BLaER1 (cell line): ENCODE measurements at regions not wholly inside any gene's neighbourhood (a gene's known extent, or its start where the extent isn't known, plus 50 kb on each side); places are given as distances from the start of the nearest gene placed in this dataset.
"Not testable (repeated sequence)": the region's sequence is repeated elsewhere in the genome, so short reads cannot be mapped to it uniquely, and the experiment has no call there.

Experiments
- H3K27ac ChIP-seq: shearing (Covaris generic); formaldehyde crosslinking; 2 replicates; pipeline ENCODE4 v1.8.1; 2022
- H3K27me3 ChIP-seq: shearing (Covaris generic); formaldehyde crosslinking; 2 replicates; pipeline ENCODE4 v1.8.1; 2022
- H3K36me3 ChIP-seq: shearing (Covaris generic); formaldehyde crosslinking; 2 replicates; pipeline ENCODE4 v1.8.1; 2022
- H3K4me1 ChIP-seq: shearing (Covaris generic); formaldehyde crosslinking; 2 replicates; pipeline ENCODE4 v1.8.1; 2022
- H3K4me2 ChIP-seq: shearing (Covaris generic); formaldehyde crosslinking; 2 replicates; pipeline ENCODE4 v1.8.1; 2022
- H3K4me3 ChIP-seq: shearing (Covaris generic); formaldehyde crosslinking; 2 replicates; pipeline ENCODE4 v1.8.1; 2022
- H3K9ac ChIP-seq: shearing (Covaris generic); formaldehyde crosslinking; 2 replicates; pipeline ENCODE4 v1.8.1; 2022
- H3K9me3 ChIP-seq: shearing (Covaris generic); formaldehyde crosslinking; 2 replicates; pipeline ENCODE4 v1.8.1; 2022
- H4K20me1 ChIP-seq: shearing (Covaris generic); formaldehyde crosslinking; 2 replicates; pipeline ENCODE4 v1.8.1; 2022
- Cebpa-rat ChIP-seq: shearing (Covaris generic); IDR thresholded peaks from 2 replicates; pipeline ENCODE4 v1.8.1; 2022

DNA sequence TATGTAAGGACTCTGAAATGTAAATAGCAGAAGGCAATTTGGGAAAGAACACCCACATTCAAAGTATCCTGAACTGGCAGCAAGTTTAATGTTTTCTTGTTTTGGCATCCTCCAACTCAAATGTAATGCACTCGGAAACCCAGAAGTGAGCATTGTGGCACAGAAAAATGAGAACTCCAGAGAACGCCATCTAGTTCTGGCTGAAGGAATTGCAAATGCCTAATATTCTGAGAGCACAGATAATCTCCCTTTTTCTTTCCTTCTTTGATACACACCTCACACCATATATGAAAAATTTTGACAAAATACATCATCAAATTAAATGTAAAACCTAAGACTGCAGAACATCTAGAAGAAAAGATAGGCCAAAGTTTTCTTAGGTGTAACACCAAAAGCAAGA, 52.1 kb downstream of the PWWP3B start:
- TF ChIP-seq Cebpa-rat = no peak
- H3K9me3 ChIP-seq = no peaks in the 10 kb centered on the region

DNA sequence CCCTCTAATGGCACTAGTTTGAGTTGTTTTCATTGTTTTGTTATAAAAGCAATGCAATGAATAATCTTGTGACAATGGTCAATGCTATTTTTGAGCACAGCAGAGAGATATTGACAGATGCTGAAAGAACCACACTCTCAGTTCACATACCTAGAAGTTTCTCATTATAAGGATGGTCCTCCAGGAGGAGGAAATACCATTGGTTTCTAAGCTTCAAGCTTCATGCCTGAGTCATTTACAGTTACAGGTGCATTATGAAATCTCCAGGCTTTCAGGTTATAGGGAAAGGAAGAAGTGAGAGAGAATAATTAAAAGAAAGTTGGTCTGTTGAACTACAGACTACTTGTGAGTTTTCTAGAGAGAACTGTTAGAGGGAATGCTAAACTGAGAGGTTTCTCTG, 75.3 kb downstream of the PWWP3B start:
- Histone ChIP-seq H3K4me3 (no peak overlapping the region), H3K9me3 (no peaks in the 10 kb centered on the region), H3K9ac (no peak overlapping the region), H4K20me1 (no peaks in the 10 kb centered on the region), H3K27me3 (peaks cover 49% of the 10 kb centered on the region), H3K27ac (no peak overlapping the region), H3K36me3 (no peaks in the 10 kb centered on the region), H3K4me2 (no peak overlapping the region), H3K4me1 (no peaks in the 10 kb centered on the region)
- TF ChIP-seq Cebpa-rat = no peak

More for the DNA sequence above, 52.1 kb downstream of the PWWP3B start:
- Histone ChIP-seq H3K36me3 (no peaks in the 10 kb centered on the region), H3K9ac (no peak overlapping the region), H3K27ac (no peak overlapping the region), H4K20me1 (no peaks in the 10 kb centered on the region), H3K4me3 (no peak overlapping the region), H3K4me2 (no peak overlapping the region), H3K4me1 (no peaks in the 10 kb centered on the region), H3K27me3 (peaks cover 42% of the 10 kb centered on the region)

DNA sequence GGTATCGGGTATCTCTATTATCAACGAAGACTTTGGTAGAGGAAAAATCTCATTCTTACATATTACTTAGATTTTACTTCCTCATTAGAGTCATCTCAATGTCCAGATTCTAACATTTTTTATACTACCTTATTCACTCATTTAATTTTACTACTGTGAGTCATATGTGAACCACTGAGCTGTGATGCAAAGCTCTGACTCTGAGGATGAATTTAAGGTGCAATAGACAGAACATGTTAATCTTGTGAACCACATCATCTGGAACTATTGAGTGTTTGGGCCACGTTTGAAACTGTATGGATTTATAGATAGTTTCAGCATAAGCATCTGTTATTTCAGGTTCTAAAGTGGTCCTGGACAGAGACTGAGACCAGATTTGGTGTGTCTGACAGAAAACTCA, 78.4 kb downstream of the PWWP3B start:
- H3K9ac ChIP-seq = no peak overlapping the region
- H3K4me2 ChIP-seq = no peak overlapping the region
- no peaks in the 10 kb centered on the region for H4K20me1 ChIP-seq
- H3K9me3 ChIP-seq = no peaks in the 10 kb centered on the region
- H3K4me3 ChIP-seq = no peak overlapping the region
- no peaks in the 10 kb centered on the region for H3K36me3 ChIP-seq
- H3K4me1 ChIP-seq = no peaks in the 10 kb centered on the region
- TF ChIP-seq Cebpa-rat = no peak
- H3K27ac ChIP-seq = no peak overlapping the region
- H3K27me3 ChIP-seq = peaks cover 44% of the 10 kb centered on the region

DNA sequence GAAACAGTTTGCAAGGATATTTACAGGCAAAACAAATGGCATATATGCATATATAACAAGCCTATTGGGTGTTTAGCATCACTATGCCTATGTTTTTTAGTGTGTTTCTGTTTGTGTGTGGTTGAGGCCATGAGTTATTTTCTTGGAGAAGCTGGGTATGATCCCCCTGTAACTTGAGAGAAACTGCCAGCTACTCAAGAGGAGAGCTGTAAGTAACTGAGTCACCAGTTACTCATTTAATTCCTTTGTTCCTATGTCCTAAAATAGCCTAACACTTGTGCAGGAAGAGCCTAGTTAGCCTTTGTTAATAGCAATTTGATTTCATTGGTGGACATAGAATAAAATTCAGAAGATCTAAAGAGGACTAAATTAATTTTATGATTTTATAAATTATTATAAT, 79.1 kb downstream of the PWWP3B start:
- H3K9me3 ChIP-seq = no peaks in the 10 kb centered on the region
- no peak overlapping the region for H3K27ac ChIP-seq
- no peak overlapping the region for H3K4me2 ChIP-seq
- H3K36me3 ChIP-seq = no peaks in the 10 kb centered on the region
- H3K4me1 ChIP-seq = no peaks in the 10 kb centered on the region
- peaks cover 46% of the 10 kb centered on the region for H3K27me3 ChIP-seq
- no peak overlapping the region for H3K4me3 ChIP-seq
- H3K9ac ChIP-seq = no peak overlapping the region
- H4K20me1 ChIP-seq = no peaks in the 10 kb centered on the region
- TF ChIP-seq Cebpa-rat = no peak

DNA sequence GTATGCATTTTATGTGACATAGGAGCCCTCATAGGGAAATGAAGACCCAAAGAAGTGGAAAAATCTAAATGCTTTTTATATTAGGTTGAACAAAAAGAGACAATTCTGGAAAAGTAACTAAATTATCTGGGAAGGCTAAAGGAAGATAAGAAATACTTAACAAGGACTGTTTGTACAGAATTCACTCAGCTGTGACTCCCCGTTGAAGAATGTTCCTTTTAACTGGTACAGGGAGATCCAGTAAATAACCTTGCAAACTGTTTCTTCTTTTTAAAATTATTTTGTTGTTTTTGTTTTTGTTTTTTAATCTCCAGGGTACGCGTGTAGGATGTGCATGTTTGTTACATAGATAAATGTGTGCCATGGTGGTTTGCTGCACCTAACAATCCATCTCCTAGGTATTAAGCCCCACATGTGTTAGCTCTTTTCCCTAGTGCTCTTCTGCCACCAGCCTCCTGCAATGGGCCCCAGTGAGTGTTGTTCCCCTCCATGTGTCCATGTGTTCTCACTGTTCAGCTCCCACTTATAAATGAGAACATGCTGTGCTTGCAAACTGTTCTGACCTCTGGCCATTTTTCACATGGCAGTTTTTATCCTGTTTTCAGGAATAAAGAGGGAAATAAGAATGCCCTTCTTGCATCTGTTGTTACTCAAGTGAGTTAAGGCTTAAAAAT, 81.7 kb downstream of the PWWP3B start:
- Histone ChIP-seq H3K9ac (no peak overlapping the region), H4K20me1 (no peaks in the 10 kb centered on the region), H3K36me3 (no peaks in the 10 kb centered on the region), H3K27ac (no peak overlapping the region), H3K4me2 (no peak overlapping the region), H3K4me3 (no peak overlapping the region), H3K4me1 (no peaks in the 10 kb centered on the region), H3K9me3 (no peaks in the 10 kb centered on the region; the same call in 1 of the 2 replicates), H3K27me3 (peaks cover 47% of the 10 kb centered on the region)
- no peak for TF ChIP-seq Cebpa-rat

DNA sequence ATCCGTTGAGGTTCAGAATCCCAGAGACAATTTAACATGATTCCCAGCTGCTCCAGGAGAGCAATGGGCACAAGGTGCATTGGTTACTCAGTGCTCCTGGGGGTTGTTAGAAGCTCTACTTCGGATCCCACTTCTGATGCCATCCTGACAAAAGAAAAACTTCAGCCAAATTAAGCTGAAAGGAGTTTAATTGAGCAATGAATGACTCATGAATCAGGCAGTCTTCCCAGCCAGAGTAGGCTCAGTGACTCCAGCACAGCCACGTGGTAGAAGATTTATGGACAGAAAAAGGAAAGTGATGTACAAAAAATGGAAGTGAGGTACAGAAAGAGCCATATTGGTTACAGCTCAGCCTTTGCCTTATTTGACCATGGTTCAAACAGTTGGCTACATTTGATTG, 95.7 kb downstream of the PWWP3B start:
- no peak overlapping the region for H3K9ac ChIP-seq
- no peaks in the 10 kb centered on the region for H4K20me1 ChIP-seq
- no peak overlapping the region for H3K4me3 ChIP-seq
- no peaks in the 10 kb centered on the region for H3K4me1 ChIP-seq
- TF ChIP-seq Cebpa-rat = no peak
- H3K27me3 ChIP-seq = peaks cover 62% of the 10 kb centered on the region
- H3K9me3 ChIP-seq = no peaks in the 10 kb centered on the region
- H3K36me3 ChIP-seq = no peaks in the 10 kb centered on the region
- no peak overlapping the region for H3K27ac ChIP-seq
- H3K4me2 ChIP-seq = no peak overlapping the region

DNA sequence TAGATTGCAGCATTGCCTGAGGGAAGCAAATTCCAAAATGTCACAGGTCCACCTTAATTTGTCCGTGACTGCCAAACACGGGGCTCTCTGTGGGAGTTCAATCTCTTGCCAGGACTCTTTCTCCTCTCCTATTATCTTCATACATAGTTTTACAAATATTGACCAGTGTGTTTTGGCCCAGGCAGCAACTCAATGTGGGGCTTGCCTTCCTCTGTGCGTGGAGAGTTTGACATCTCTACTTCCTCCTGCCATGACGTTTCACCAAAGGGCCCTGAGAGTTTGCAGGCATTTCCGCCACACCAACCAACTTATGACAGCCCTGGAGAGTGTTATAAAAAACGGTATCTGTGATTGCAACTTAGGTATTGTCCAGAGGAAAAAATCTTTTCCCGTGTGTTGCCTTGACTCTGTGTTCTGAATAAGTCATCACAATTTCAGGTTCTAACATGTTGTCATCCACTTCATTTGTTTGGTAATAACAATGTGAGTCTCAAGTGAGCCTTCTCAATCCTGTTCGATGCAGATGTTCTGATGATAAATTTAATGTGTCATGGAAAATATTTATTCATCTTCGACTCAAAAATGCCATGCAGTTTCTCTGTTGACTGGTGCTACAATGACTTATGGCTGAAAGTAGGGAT, 106.0 kb downstream of the PWWP3B start:
- H3K4me1 ChIP-seq, H3K27me3 ChIP-seq, H3K9ac ChIP-seq, H3K36me3 ChIP-seq, H3K4me2 ChIP-seq, H3K4me3 ChIP-seq, H4K20me1 ChIP-seq, H3K27ac ChIP-seq, H3K9me3 ChIP-seq: not testable (repeated sequence)

DNA sequence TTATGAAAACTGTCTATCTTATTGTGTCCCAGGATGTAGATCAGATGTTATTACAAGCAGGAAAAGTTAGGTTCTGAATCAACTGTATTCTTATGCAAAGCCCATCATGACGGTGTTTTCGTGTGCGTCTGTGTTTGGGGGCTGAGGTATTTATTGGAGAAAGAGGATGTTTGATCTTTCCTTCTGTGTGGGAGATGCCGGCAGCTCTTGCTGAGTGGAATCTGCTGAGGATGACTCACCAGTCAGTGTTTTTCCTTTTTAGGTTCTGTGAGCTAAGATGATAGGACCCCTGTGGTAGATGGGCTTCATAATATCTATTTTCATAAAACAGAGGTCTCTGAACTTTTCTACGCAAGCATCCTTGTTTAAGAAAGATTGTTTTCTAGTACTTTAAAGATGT, 107.1 kb downstream of the PWWP3B start:
- H3K27me3 ChIP-seq = peaks cover 17% of the 10 kb centered on the region
- not testable (repeated sequence) for H4K20me1 ChIP-seq, H3K4me2 ChIP-seq, H3K9me3 ChIP-seq, H3K4me1 ChIP-seq, H3K4me3 ChIP-seq, H3K27ac ChIP-seq, H3K36me3 ChIP-seq, H3K9ac ChIP-seq

DNA sequence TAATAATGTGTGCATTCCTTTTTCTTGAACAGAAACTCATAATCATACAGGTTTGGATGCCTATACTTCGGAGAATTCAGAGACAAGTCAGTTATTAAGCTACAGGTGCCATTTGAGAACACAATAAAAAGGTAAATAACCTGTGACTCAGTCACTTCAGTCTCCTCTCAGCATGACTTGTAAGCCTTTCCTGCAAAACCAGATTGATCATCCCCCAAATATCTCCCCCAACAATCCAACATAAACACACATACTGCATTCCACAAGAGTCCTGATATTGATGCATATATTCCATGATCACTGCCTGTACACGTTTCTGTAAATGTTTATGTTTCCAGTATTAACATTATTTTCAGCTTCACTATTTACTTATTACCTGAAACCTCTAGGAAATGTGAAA, 110.8 kb downstream of the PWWP3B start:
- Histone ChIP-seq H3K27me3 (peaks cover 50% of the 10 kb centered on the region), H3K27ac (no peak overlapping the region), H3K4me1 (no peaks in the 10 kb centered on the region), H3K36me3 (no peaks in the 10 kb centered on the region), H3K9me3 (no peaks in the 10 kb centered on the region), H3K4me3 (no peak overlapping the region), H4K20me1 (no peaks in the 10 kb centered on the region), H3K9ac (no peak overlapping the region), H3K4me2 (no peak overlapping the region)
- TF ChIP-seq Cebpa-rat = no peak

DNA sequence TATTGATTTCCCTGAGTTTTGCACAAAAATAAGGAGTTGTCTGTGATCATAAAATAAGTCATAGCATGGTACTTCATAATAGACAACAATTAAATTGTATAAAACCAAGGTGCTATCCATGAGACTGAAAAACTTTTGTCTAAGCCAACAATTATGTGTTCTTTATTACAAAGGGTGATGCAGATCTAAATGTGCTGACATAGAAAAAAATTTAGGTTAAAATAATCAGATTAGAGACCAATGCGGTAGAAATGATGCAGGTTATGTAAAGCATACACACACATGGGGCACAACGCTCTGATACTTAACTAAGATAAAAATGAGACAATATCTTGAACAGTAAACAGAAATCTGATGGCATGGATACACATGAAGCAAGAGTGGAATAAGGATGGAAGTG, 113.3 kb downstream of the PWWP3B start:
- Histone ChIP-seq H4K20me1 (no peaks in the 10 kb centered on the region), H3K36me3 (no peaks in the 10 kb centered on the region), H3K9ac (no peak overlapping the region), H3K4me3 (no peak overlapping the region), H3K9me3 (no peaks in the 10 kb centered on the region), H3K27me3 (peaks cover 75% of the 10 kb centered on the region), H3K4me1 (no peaks in the 10 kb centered on the region), H3K27ac (no peak overlapping the region), H3K4me2 (no peak overlapping the region)
- no peak for TF ChIP-seq Cebpa-rat

DNA sequence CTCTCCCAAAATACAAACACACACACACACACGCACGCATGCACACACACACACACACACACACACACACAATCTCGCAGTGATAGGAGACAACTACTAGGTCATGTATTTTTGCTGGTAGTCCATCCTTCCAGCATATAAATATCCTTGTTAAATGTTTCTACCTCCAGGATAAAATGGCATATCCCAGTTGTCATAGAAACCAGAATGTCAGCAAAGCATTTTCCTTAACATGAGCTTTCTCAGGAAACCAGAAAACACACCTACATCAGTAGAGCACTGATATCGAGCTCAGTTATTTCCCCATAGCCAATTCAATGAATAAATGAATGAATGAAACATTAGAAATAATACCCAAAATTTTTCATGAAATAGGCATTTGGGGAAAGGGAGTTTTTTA, 115.7 kb downstream of the PWWP3B start:
- no peaks in the 10 kb centered on the region for H3K36me3 ChIP-seq
- no peaks in the 10 kb centered on the region for H4K20me1 ChIP-seq
- H3K4me3 ChIP-seq = no peak overlapping the region
- H3K4me1 ChIP-seq = no peaks in the 10 kb centered on the region
- H3K27ac ChIP-seq = no peak overlapping the region
- no peak for TF ChIP-seq Cebpa-rat
- H3K27me3 ChIP-seq = peaks cover 82% of the 10 kb centered on the region
- no peak overlapping the region for H3K9ac ChIP-seq
- H3K9me3 ChIP-seq = no peaks in the 10 kb centered on the region
- no peak overlapping the region for H3K4me2 ChIP-seq
